ENCODE measurements at regions not wholly inside any gene's neighbourhood (a gene's known extent, or its start where the extent isn't known, plus 50 kb on each side); places are given as distances from the start of the nearest gene placed in this dataset.

- TF ChIP-seq CTCF (IDR thresholded peaks at IDR 0.05) (no peak), EP300 (IDR thresholded peaks at IDR 0.05) (no peak)
Measured at GRCh38 chr6:100173211-100173610, 179.2 kb upstream of the MCHR2 start.
